Left ventricle myocardium superior (tissue), 1 donor: ENCODE measurements at regions not wholly inside any gene's neighbourhood (a gene's known extent, or its start where the extent isn't known, plus 50 kb on each side); places are given as distances from the start of the nearest gene placed in this dataset.

Experiments used
- ATAC-seq: fragments of 200-7000 bp; cut with Tn5 transposase; one replicate; pipeline ENCODE4 v1.9.1; 2020; ENCODE audit warnings: mild to moderate bottlenecking, moderate library complexity
- DNase-seq: peaks from one replicate; pipeline ENCODE4 v3.0.0-alpha.2; 2020
- intact Hi-C: fragments of 100-400 bp; cut with micrococcal nuclease; formaldehyde crosslinking; loops from one replicate; pipeline ENCODE4 v1.11.0; 2022
- donor health status: DM: no; HTN: yes; CAD: no; lungs with severe emphysema.

- no peak for DNase-seq
- no peak for ATAC-seq
- intact Hi-C loops = no loop called here
These were observed 65.7 kb upstream of the FZD8 start for GRCh38 chr10:35707642-35708425.

- ATAC-seq = no peak
- intact Hi-C loops = no loop called here
- DNase-seq = no peak
These were observed 64.9 kb upstream of the FZD8 start for GRCh38 chr10:35706959-35707358.

GRCh38 chr10:35705671-35706070, 63.6 kb upstream of the FZD8 start:
- DNase-seq = no peak
- intact Hi-C loops = no loop called here
- ATAC-seq = no peak

- DNase-seq (no peak), ATAC-seq (no peak)
- intact Hi-C loops = no loop called here
These were observed 63.0 kb upstream of the FZD8 start for GRCh38 chr10:35705051-35705450.

GRCh38 chr10:35704401-35704800, 62.3 kb upstream of the FZD8 start:
- intact Hi-C loops = no loop called here
- ATAC-seq = no peak
- DNase-seq = no peak

- DNase-seq (no peak), ATAC-seq (no peak)
- intact Hi-C loops = no loop called here
These were observed 58.4 kb upstream of the FZD8 start for GRCh38 chr10:35700487-35700882.

GRCh38 chr10:35699848-35700486, 57.9 kb upstream of the FZD8 start:
- no peak for DNase-seq
- ATAC-seq = no peak
- intact Hi-C loops = no loop called here

GRCh38 chr10:35696392-35697287, 54.5 kb upstream of the FZD8 start:
- intact Hi-C loops = no loop called here
- DNase-seq (no peak), ATAC-seq (no peak)

- no peak for DNase-seq
- no peak for ATAC-seq
- intact Hi-C loops = no loop called here
These were observed 51.7 kb upstream of the FZD8 start for GRCh38 chr10:35693800-35694199.
